ENCODE measurements at regions not wholly inside any gene's neighbourhood (a gene's known extent, or its start where the extent isn't known, plus 50 kb on each side); places are given as distances from the start of the nearest gene placed in this dataset.

- no peak for TF ChIP-seq CTCF (IDR thresholded peaks at IDR 0.05)
- no peaks in the 10 kb centered on the region for H3K4me1 Mint-ChIP-seq (ENCODE audit: low read depth)
- no peak overlapping the region for H3K27ac Mint-ChIP-seq
- ChIA-PET CTCF (no interaction called here), POLR2A (no interaction called here)
- peaks cover 41% of the 10 kb centered on the region for H3K27me3 Mint-ChIP-seq
- no peak overlapping the region for H3K4me3 ChIP-seq (ENCODE audit: low read length)
- no peak overlapping the region for H3K4me3 Mint-ChIP-seq
- DNase-seq = no peak
- H3K9me3 ChIP-seq (ENCODE audit: control insufficient read depth in 1 of 2, insufficient read depth in 1 of 2, low read length in 2 of 2) = no peaks in the 10 kb centered on the region
- H3K27me3 ChIP-seq (ENCODE audit: control insufficient read depth in 1 of 2, insufficient read depth in 2 of 2, low read length in 2 of 2) = peaks cover 0 to 2% of the 10 kb centered on the region in 2 experiments
- H3K36me3 Mint-ChIP-seq (ENCODE audit: low read depth) = no peaks in the 10 kb centered on the region
- no peak overlapping the region for H3K27ac ChIP-seq (ENCODE audit: low read depth in 1 of 2, low read length in 2 of 2)
- no peaks in the 10 kb centered on the region for H3K9me3 Mint-ChIP-seq
- intact Hi-C loops (cut with DNase I, micrococcal nuclease) = no loop called here
- no peaks in the 10 kb centered on the region for H3K4me1 ChIP-seq (ENCODE audit: insufficient read depth, low read length)
- ATAC-seq (ENCODE audit: poor library complexity) = no peak
- H3K36me3 ChIP-seq (ENCODE audit: insufficient read depth, low read length) = no peaks in the 10 kb centered on the region
Observed at GRCh38 chr14:51443195-51444018, 203.4 kb downstream of the TMX1 start.

- no peaks in the 10 kb centered on the region for H3K4me1 ChIP-seq (ENCODE audit: insufficient read depth, low read length)
- no peak overlapping the region for H3K27ac Mint-ChIP-seq
- peaks cover 36% of the 10 kb centered on the region for H3K27me3 Mint-ChIP-seq
Observed at GRCh38 chr14:51444353-51445000, 204.4 kb downstream of the TMX1 start.

GRCh38 chr14:51445001-51445390 lies 204.9 kb downstream of the TMX1 start:
- POLR2A ChIA-PET = no interaction called here
- no peak overlapping the region for H3K4me3 Mint-ChIP-seq
- DNase-seq = no peak

More at GRCh38 chr14:51444353-51445000, 204.4 kb downstream of the TMX1 start:
- no peaks in the 10 kb centered on the region for H3K9me3 ChIP-seq (ENCODE audit: control insufficient read depth in 1 of 2, insufficient read depth in 1 of 2, low read length in 2 of 2)
- no peak overlapping the region for H3K4me3 Mint-ChIP-seq
- no peaks in the 10 kb centered on the region for H3K9me3 Mint-ChIP-seq
- no peaks in the 10 kb centered on the region for H3K36me3 Mint-ChIP-seq (ENCODE audit: low read depth)
- intact Hi-C loops (cut with DNase I, micrococcal nuclease) = no loop called here
- TF ChIP-seq CTCF (IDR thresholded peaks at IDR 0.05) = no peak
- no peak for DNase-seq
- H3K27me3 ChIP-seq (ENCODE audit: control insufficient read depth in 1 of 2, insufficient read depth in 2 of 2, low read length in 2 of 2) = peaks cover 0 to 2% of the 10 kb centered on the region in 2 experiments
- no peaks in the 10 kb centered on the region for H3K36me3 ChIP-seq (ENCODE audit: insufficient read depth, low read length)
- H3K4me3 ChIP-seq (ENCODE audit: low read length) = no peak overlapping the region
- ATAC-seq (ENCODE audit: poor library complexity) = no peak
- H3K4me1 Mint-ChIP-seq (ENCODE audit: low read depth) = no peaks in the 10 kb centered on the region
- ChIA-PET CTCF (no interaction called here), POLR2A (no interaction called here)
- no peak overlapping the region for H3K27ac ChIP-seq (ENCODE audit: low read depth in 1 of 2, low read length in 2 of 2)

More at GRCh38 chr14:51445001-51445390, 204.9 kb downstream of the TMX1 start:
- Mint-ChIP-seq H3K9me3 (no peaks in the 10 kb centered on the region), H3K36me3 (ENCODE audit: low read depth) (no peaks in the 10 kb centered on the region), H3K4me1 (ENCODE audit: low read depth) (no peaks in the 10 kb centered on the region), H3K27ac (no peak overlapping the region), H3K27me3 (peaks cover 36% of the 10 kb centered on the region)
- Histone ChIP-seq H3K9me3 (ENCODE audit: control insufficient read depth in 1 of 2, insufficient read depth in 1 of 2, low read length in 2 of 2) (no peaks in the 10 kb centered on the region), H3K4me3 (ENCODE audit: low read length) (no peak overlapping the region), H3K27ac (ENCODE audit: low read depth in 1 of 2, low read length in 2 of 2) (no peak overlapping the region), H3K36me3 (ENCODE audit: insufficient read depth, low read length) (no peaks in the 10 kb centered on the region), H3K4me1 (ENCODE audit: insufficient read depth, low read length) (no peaks in the 10 kb centered on the region), H3K27me3 (ENCODE audit: control insufficient read depth in 1 of 2, insufficient read depth in 2 of 2, low read length in 2 of 2) (peaks cover 0 to 2% of the 10 kb centered on the region in 2 experiments)
- CTCF ChIA-PET = no interaction called here
- no peak for TF ChIP-seq CTCF (IDR thresholded peaks at IDR 0.05)
- no peak for ATAC-seq (ENCODE audit: poor library complexity)
- intact Hi-C loops (cut with DNase I, micrococcal nuclease) = no loop called here
